AG04450 (cell line): ENCODE measurements at regions not wholly inside any gene's neighbourhood (a gene's known extent, or its start where the extent isn't known, plus 50 kb on each side); places are given as distances from the start of the nearest gene placed in this dataset.

ENCODE experiments used
- CTCF ChIA-PET: fragments of 300-600, 350-600 bp; formaldehyde crosslinking; extraction: SDS; loops from one replicate; lab custom pipeline; 2022; ENCODE audit warnings: antibody characterized with exemption, inconsistent platforms; lab: Charles Lee
- POLR2A ChIA-PET: fragments of 350-600 bp; formaldehyde crosslinking; extraction: SDS; loops from one replicate; lab custom pipeline; 2021; ENCODE audit warnings: antibody characterized with exemption, inconsistent platforms; lab: Yijun Ruan, JAX
- DNase-seq: peaks from one replicate; pipeline ENCODE4 v3.0.0-alpha.2; 2011; ENCODE audit warnings: low read depth, low spot score
- H3K27ac ChIP-seq: one replicate; pipeline ENCODE4 v1.5.1; 2012; ENCODE audit warnings: low read depth, low read length, control low read depth
- H3K27me3 ChIP-seq: one replicate; pipeline ENCODE4 v1.6.0; 2012; ENCODE audit warnings: low read length; ENCODE audit not compliant: control insufficient read depth, insufficient read depth
- H3K4me3 ChIP-seq: 2 replicates; pipeline ENCODE4 v1.5.1; 2011; ENCODE audit warnings: mild to moderate bottlenecking, low read depth, low read length, control low read depth
- H3K9me3 ChIP-seq: 2 replicates; pipeline ENCODE4 v1.5.1; 2012; ENCODE audit warnings: low read length; ENCODE audit not compliant: control insufficient read depth, insufficient read depth
- TF ChIP-seq, protein P1 (sequence below): IDR thresholded peaks from 2 replicates; pipeline ENCODE4 v1.5.1; 2011; ENCODE audit warnings: low read depth, low read length, control low read depth, inconsistent platforms

GRCh38 chr6:126127659-126128058 is 141.3 kb downstream of the TRMT11 start:
- no peak for DNase-seq
- H3K4me3 ChIP-seq = no peak overlapping the region
- TF ChIP-seq, protein P1, sequence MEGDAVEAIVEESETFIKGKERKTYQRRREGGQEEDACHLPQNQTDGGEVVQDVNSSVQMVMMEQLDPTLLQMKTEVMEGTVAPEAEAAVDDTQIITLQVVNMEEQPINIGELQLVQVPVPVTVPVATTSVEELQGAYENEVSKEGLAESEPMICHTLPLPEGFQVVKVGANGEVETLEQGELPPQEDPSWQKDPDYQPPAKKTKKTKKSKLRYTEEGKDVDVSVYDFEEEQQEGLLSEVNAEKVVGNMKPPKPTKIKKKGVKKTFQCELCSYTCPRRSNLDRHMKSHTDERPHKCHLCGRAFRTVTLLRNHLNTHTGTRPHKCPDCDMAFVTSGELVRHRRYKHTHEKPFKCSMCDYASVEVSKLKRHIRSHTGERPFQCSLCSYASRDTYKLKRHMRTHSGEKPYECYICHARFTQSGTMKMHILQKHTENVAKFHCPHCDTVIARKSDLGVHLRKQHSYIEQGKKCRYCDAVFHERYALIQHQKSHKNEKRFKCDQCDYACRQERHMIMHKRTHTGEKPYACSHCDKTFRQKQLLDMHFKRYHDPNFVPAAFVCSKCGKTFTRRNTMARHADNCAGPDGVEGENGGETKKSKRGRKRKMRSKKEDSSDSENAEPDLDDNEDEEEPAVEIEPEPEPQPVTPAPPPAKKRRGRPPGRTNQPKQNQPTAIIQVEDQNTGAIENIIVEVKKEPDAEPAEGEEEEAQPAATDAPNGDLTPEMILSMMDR = no peak
- POLR2A ChIA-PET = no interaction called here
- no peaks in the 10 kb centered on the region for H3K27me3 ChIP-seq
- CTCF ChIA-PET = no interaction called here
- no peak overlapping the region for H3K27ac ChIP-seq
- no peaks in the 10 kb centered on the region for H3K9me3 ChIP-seq

- no peaks in the 10 kb centered on the region for H3K27me3 ChIP-seq
- POLR2A ChIA-PET = no interaction called here
- no peak for DNase-seq
- no peak overlapping the region for H3K27ac ChIP-seq
- H3K4me3 ChIP-seq = no peak overlapping the region
- CTCF ChIA-PET = no interaction called here
- TF ChIP-seq, protein P1 = no peak
- no peaks in the 10 kb centered on the region for H3K9me3 ChIP-seq
These were observed 144.9 kb downstream of the TRMT11 start for GRCh38 chr6:126131246-126131645.

DNA sequence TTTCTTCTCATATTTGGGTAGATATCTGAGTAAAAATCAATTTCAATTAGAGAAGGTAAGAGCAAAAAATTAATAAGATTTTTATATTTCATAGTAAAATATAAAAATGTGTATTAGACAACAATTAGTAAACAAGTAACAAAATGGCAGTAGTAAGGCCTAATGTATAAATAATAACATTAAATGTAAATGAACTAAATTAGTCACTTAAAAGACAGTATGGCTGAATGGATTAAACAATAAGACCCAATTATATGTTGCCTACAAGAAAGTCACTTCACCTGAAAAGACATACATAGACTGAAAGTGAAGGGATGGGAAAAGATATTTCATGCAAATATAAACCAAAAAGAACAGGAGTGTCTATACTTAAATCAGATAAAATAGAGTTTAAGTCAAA is 147.6 kb downstream of the TRMT11 start:
- ChIA-PET POLR2A (no interaction called here), CTCF (interaction anchor here (0.5 kb wide), 1 partner anchor 12 kb away, joined by 3 read pairs; no protein-coding TSS in a partner anchor)
- no peak overlapping the region for H3K4me3 ChIP-seq
- no peaks in the 10 kb centered on the region for H3K27me3 ChIP-seq
- DNase-seq = no peak
- no peaks in the 10 kb centered on the region for H3K9me3 ChIP-seq
- H3K27ac ChIP-seq = no peak overlapping the region
- TF ChIP-seq, protein P1 = no peak

DNA sequence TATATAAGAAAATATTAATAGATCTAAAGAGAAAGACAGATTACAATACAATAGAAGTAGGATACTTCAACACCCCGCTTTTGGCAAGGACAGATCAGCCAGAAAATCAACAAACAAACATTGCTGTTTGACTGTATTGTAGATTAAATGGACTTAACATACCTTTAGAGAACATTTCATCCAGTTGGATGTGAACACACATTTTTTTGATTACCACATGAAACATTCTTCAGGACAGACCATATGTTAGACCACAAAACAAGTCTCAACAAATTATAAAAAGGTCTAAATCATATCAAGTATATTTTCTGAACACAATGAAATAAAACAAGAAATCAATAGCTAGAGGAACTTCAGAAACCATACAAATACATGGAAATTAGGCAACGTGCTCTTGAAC is 148.2 kb downstream of the TRMT11 start:
- POLR2A ChIA-PET = no interaction called here
- DNase-seq = no peak
- Histone ChIP-seq H3K27me3 (no peaks in the 10 kb centered on the region), H3K27ac (no peak overlapping the region), H3K9me3 (no peaks in the 10 kb centered on the region), H3K4me3 (no peak overlapping the region)
- CTCF ChIA-PET = no interaction called here
- TF ChIP-seq, protein P1 = no peak

DNA sequence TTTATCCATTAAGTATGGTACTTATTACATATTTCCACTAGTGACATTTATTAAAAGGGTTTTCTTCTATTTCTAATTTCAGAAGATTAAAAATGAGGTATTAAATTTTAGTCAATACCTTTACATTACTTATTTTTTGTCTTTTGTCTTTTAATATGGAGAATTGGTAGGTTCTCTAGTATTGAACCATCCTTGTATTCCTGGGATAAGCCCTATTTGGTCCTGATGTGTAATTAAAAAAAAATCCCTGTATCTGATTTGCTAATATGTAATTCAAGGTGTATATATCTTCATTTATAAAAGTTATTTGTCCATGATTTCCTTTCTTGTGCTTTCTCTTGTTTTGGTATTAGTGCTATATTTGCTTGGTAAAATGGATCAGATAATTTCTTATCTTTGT is 153.7 kb downstream of the TRMT11 start:
- H3K9me3 ChIP-seq = no peaks in the 10 kb centered on the region
- DNase-seq = no peak
- H3K4me3 ChIP-seq = no peak overlapping the region
- TF ChIP-seq, protein P1 = no peak
- CTCF ChIA-PET = no interaction called here
- H3K27me3 ChIP-seq = no peaks in the 10 kb centered on the region
- H3K27ac ChIP-seq = no peak overlapping the region
- POLR2A ChIA-PET = no interaction called here
